ENCODE measurements at regions not wholly inside any gene's neighbourhood (a gene's known extent, or its start where the extent isn't known, plus 50 kb on each side); places are given as distances from the start of the nearest gene placed in this dataset.

DNA sequence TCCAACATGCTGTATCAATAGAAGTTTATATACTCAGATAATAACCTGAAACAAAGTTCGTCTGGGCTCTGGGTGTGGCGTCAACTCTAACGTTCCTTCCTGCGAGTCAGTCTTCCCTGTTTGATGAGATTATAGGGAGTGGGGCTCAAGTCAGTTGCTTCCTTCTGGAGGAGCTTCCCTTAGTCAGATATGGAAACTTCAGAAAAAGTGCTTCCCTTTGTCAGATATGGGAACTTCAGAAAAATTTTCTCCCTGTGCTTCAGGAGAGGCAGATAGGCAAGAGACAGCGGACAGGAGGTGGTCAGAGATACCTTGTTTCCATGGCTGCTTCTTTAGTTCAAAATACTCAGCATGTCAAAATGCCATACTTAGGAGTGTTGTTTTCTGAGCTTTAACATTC lies 51.1 kb upstream of the PRDX6 start:
- Mint-ChIP-seq H3K27ac (no peak overlapping the region), H3K36me3 (peaks cover 0 to 4% of the 10 kb centered on the region in 2 donors), H3K4me3 (no peak overlapping the region), H3K9me3 (no peaks in the 10 kb centered on the region), H3K27me3 (no peaks in the 10 kb centered on the region), H3K4me1 (peaks cover 13 to 31% (median 22%) of the 10 kb centered on the region in 3 donors)
- DNase-seq (no peak), ATAC-seq (ENCODE audit: low read depth in 2 of 2) (no peak)

GRCh38 chr1:173427146-173428054 lies 49.7 kb upstream of the PRDX6 start:
- peaks cover 13 to 29% (median 21%) of the 10 kb centered on the region in 3 donors for H3K4me1 Mint-ChIP-seq
- no peaks in the 10 kb centered on the region for H3K9me3 Mint-ChIP-seq
- no peak overlapping the region for H3K4me3 Mint-ChIP-seq
- H3K36me3 Mint-ChIP-seq = peaks cover 0 to 4% of the 10 kb centered on the region in 2 donors
- no peak for DNase-seq
- no peak for ATAC-seq (ENCODE audit: low read depth in 2 of 2)
- no peak overlapping the region for H3K27ac Mint-ChIP-seq
- H3K27me3 Mint-ChIP-seq = no peaks in the 10 kb centered on the region

All from naive B cell (primary cell).